ENCODE measurements at regions not wholly inside any gene's neighbourhood (a gene's known extent, or its start where the extent isn't known, plus 50 kb on each side); places are given as distances from the start of the nearest gene placed in this dataset.

GRCh38 chr5:96562614-96563013 lies 99.6 kb upstream of the CAST start:
- no TSS peak for BruUV-seq (replicated peaks)

GRCh38 chr5:96563816-96564215 lies 98.4 kb upstream of the CAST start:
- H3K79me2 ChIP-seq (ENCODE audit: insufficient read depth, low read depth, low read length), result no peaks in the 10 kb centered on the region
- no TSS peak for BruUV-seq (replicated peaks)

More at GRCh38 chr5:96562614-96563013, 99.6 kb upstream of the CAST start:
- no peak for TF ChIP-seq EZH2phosphoT487 (IDR thresholded peaks at IDR 0.05; ENCODE audit: borderline replicate concordance, low read depth, low read length)
- TF ChIP-seq CTCF (conservative IDR thresholded peaks at IDR 0.05; ENCODE audit: low read length), result no peak
- POLR2A ChIA-PET, result interaction anchor here (0.6 to 1.3 kb wide), 3 partner anchors 23 to 958 kb away, joined by 3 to 4 read pairs (median 4); no protein-coding TSS in a partner anchor
- CTCF ChIA-PET (ENCODE audit: unreplicated experiment), result no interaction called here
- no peak for DNase-seq (ENCODE audit: low spot score)
- Histone ChIP-seq H3K4me1 (ENCODE audit: insufficient read depth, low read length, poor library complexity, severe bottlenecking) (no peaks in the 10 kb centered on the region), H4K20me1 (ENCODE audit: insufficient read depth, low read length) (no peaks in the 10 kb centered on the region), H2AFZ (ENCODE audit: low read length) (no peak overlapping the region), H3K79me2 (ENCODE audit: insufficient read depth, low read depth, low read length) (no peaks in the 10 kb centered on the region), H3K4me3 (ENCODE audit: low read depth, low read length, poor library complexity, severe bottlenecking) (no peak overlapping the region), H3K4me2 (ENCODE audit: low read length) (no peak overlapping the region), H3K9me3 (ENCODE audit: low read length) (no peaks in the 10 kb centered on the region), H3K9me2 (ENCODE audit: insufficient read depth, low read length) (no peaks in the 10 kb centered on the region), H3K36me3 (ENCODE audit: insufficient read depth, low read length) (no peaks in the 10 kb centered on the region), H3K27ac (ENCODE audit: low read depth, low read length, poor library complexity, severe bottlenecking) (no peak overlapping the region)
- intact Hi-C loops (cut with micrococcal nuclease; ENCODE audit: unreplicated experiment), result no loop called here

More at GRCh38 chr5:96563816-96564215, 98.4 kb upstream of the CAST start:
- no peak overlapping the region for H3K27ac ChIP-seq (ENCODE audit: low read depth, low read length, poor library complexity, severe bottlenecking)
- POLR2A ChIA-PET, result no interaction called here
- intact Hi-C loops (cut with micrococcal nuclease; ENCODE audit: unreplicated experiment), result no loop called here
- no peaks in the 10 kb centered on the region for H3K4me1 ChIP-seq (ENCODE audit: insufficient read depth, low read length, poor library complexity, severe bottlenecking)
- H2AFZ ChIP-seq (ENCODE audit: low read length), result no peak overlapping the region
- CTCF ChIA-PET (ENCODE audit: unreplicated experiment), result no interaction called here
- no peak for DNase-seq (ENCODE audit: low spot score)
- H4K20me1 ChIP-seq (ENCODE audit: insufficient read depth, low read length), result no peaks in the 10 kb centered on the region
- no peak overlapping the region for H3K4me2 ChIP-seq (ENCODE audit: low read length)
- no peaks in the 10 kb centered on the region for H3K9me2 ChIP-seq (ENCODE audit: insufficient read depth, low read length)
- no peaks in the 10 kb centered on the region for H3K9me3 ChIP-seq (ENCODE audit: low read length)
- H3K36me3 ChIP-seq (ENCODE audit: insufficient read depth, low read length), result no peaks in the 10 kb centered on the region
- no peak overlapping the region for H3K4me3 ChIP-seq (ENCODE audit: low read depth, low read length, poor library complexity, severe bottlenecking)
- no peak for TF ChIP-seq EZH2phosphoT487 (IDR thresholded peaks at IDR 0.05; ENCODE audit: borderline replicate concordance, low read depth, low read length)
- no peak for TF ChIP-seq CTCF (conservative IDR thresholded peaks at IDR 0.05; ENCODE audit: low read length)

Data from OCI-LY7 (cell line).